ENCODE measurements at regions not wholly inside any gene's neighbourhood (a gene's known extent, or its start where the extent isn't known, plus 50 kb on each side); places are given as distances from the start of the nearest gene placed in this dataset.

GRCh38 chr6:92828788-92829187, 590.6 kb downstream of the EPHA7 start:
- H3K4me3 ChIP-seq (ENCODE audit: extremely low read depth in 1 of 4, insufficient read depth in 2 of 4, low read depth in 3 of 4, low read length in 4 of 4) = no peak overlapping the region
- H3K23ac ChIP-seq (ENCODE audit: insufficient read length) = no peak overlapping the region
- H2AFZ ChIP-seq (ENCODE audit: low read length) = no peak overlapping the region
- DNase-seq (ENCODE audit: low read depth in 1 of 2, low spot score in 2 of 2) (no peak), FAIRE-seq (no peak)
- H4K91ac ChIP-seq (replicated peaks; ENCODE audit: insufficient read length, low read length) = no peak overlapping the region
- no peaks in the 10 kb centered on the region for H3K23me2 ChIP-seq (ENCODE audit: low read depth, low read length)
- no peak overlapping the region for H2BK5ac ChIP-seq (ENCODE audit: low read depth, low read length)
- no peak overlapping the region for H4K8ac ChIP-seq (ENCODE audit: extremely low read depth, insufficient read depth, low read length)
- H3K4me1 ChIP-seq (replicated peaks in 1 of 4; ENCODE audit: control insufficient read depth in 3 of 4, insufficient read depth in 4 of 4, low read length in 3 of 4) = no peaks in the 10 kb centered on the region
- H3K4me2 ChIP-seq (ENCODE audit: insufficient read depth in 1 of 2, low read depth in 2 of 2, low read length in 2 of 2) = no peak overlapping the region
- 87% methylated on average over 1 of the region's 1 CpG; no CpG with 5 or more reads in 1 of the 2 experiments for WGBS, 2 experiments (ENCODE audit: extremely low coverage in 1 of 2, insufficient coverage in 1 of 2, insufficient read length in 1 of 2, insufficient replicate concordance in 2 of 2, low coverage in 1 of 2, low lambda C conversion rate in 2 of 2, missing lambda C conversion rate in 1 of 2)
- H3K18ac ChIP-seq (ENCODE audit: extremely low read depth, low read length) = no peak overlapping the region
- H3K9me3 ChIP-seq (ENCODE audit: insufficient read depth in 2 of 2, low read depth in 1 of 2, low read length in 1 of 2) = no peaks in the 10 kb centered on the region
- H2BK120ac ChIP-seq (replicated peaks; ENCODE audit: low read depth, low read length) = no peak overlapping the region
- no peaks in the 10 kb centered on the region for H3K36me3 ChIP-seq (ENCODE audit: control insufficient read depth in 2 of 4, insufficient read depth in 4 of 4, low read length in 3 of 4)
- no peak overlapping the region for H4K5ac ChIP-seq (ENCODE audit: insufficient read length, low read depth, low read length)
- H3K79me2 ChIP-seq (ENCODE audit: control insufficient read depth in 1 of 2, insufficient read depth in 2 of 2, low read length in 2 of 2) = no peaks in the 10 kb centered on the region
- POLR2A ChIA-PET (ENCODE audit: partially characterized antibody) = no interaction called here
- no peak overlapping the region for H3K14ac ChIP-seq (ENCODE audit: insufficient read length)
- H2BK20ac ChIP-seq (ENCODE audit: low read length) = no peak overlapping the region
- H4K20me1 ChIP-seq (replicated peaks in 1 of 2; ENCODE audit: control insufficient read depth in 1 of 2, insufficient read depth in 2 of 2, low read length in 2 of 2) = no peaks in the 10 kb centered on the region
- no peaks in the 10 kb centered on the region for H3K79me1 ChIP-seq (ENCODE audit: low read depth, low read length)
- H2BK15ac ChIP-seq (ENCODE audit: low read length) = no peak overlapping the region
- no peak overlapping the region for H3K4ac ChIP-seq (replicated peaks; ENCODE audit: insufficient read length, low read depth, low read length)
- no peak overlapping the region for H3K27ac ChIP-seq (ENCODE audit: low read depth, low read length)
- no peak overlapping the region for H3K56ac ChIP-seq (replicated peaks; ENCODE audit: insufficient read length, low read depth, low read length)
- CTCF ChIA-PET (ENCODE audit: partially characterized antibody) = interaction anchor here (1.2 kb wide), 1 partner anchor 18 kb away, joined by 3 read pairs; no protein-coding TSS in a partner anchor
- no peak overlapping the region for H2BK12ac ChIP-seq (ENCODE audit: low read depth, low read length)
- no peaks in the 10 kb centered on the region for H3K27me3 ChIP-seq (replicated peaks in 1 of 4; ENCODE audit: control insufficient read depth in 3 of 4, extremely low read depth in 1 of 4, insufficient read depth in 3 of 4, low read length in 3 of 4)
- H3K9ac ChIP-seq (replicated peaks in 1 of 4; ENCODE audit: extremely low read depth in 1 of 4, low read depth in 3 of 4, low read length in 3 of 4) = no peak overlapping the region
- H2AK5ac ChIP-seq (ENCODE audit: low read depth, low read length) = no peak overlapping the region
- TF ChIP-seq NRF1 (IDR thresholded peaks at IDR 0.05; ENCODE audit: low read depth, low read length) (no peak), GABPA (IDR thresholded peaks at IDR 0.05; ENCODE audit: borderline replicate concordance, insufficient read depth, low read length) (no peak), RBBP5 (IDR thresholded peaks at IDR 0.05; ENCODE audit: borderline replicate concordance, low read depth, low read length) (no peak), SP1 (IDR thresholded peaks at IDR 0.05; ENCODE audit: low read depth, low read length) (no peak), POLR2AphosphoS5 (IDR thresholded peaks at IDR 0.05; ENCODE audit: low read depth, low read length) (no peak), TEAD4 (IDR thresholded peaks at IDR 0.05; ENCODE audit: low read depth, low read length) (no peak), SIN3A (conservative IDR thresholded peaks at IDR 0.05 in 1 of 2, IDR thresholded peaks at IDR 0.05 in 1 of 2; ENCODE audit: low read depth in 1 of 2, low read length in 2 of 2) (no peak), ASH2L (IDR thresholded peaks at IDR 0.05; ENCODE audit: low read length) (no peak), USF2 (IDR thresholded peaks at IDR 0.05; ENCODE audit: low read length) (no peak), SIX5 (IDR thresholded peaks at IDR 0.05; ENCODE audit: low read depth, low read length) (no peak), SUZ12 (IDR thresholded peaks at IDR 0.05; ENCODE audit: low read length) (no peak), CBX5 (IDR thresholded peaks at IDR 0.05; ENCODE audit: low read depth, low read length) (no peak), PHF8 (conservative IDR thresholded peaks at IDR 0.05; ENCODE audit: low read depth, low read length) (no peak), POLR2A (IDR thresholded peaks at IDR 0.05; ENCODE audit: control extremely low read depth in 1 of 2, low read depth in 2 of 2, low read length in 2 of 2) (no peak), SIRT6 (IDR thresholded peaks at IDR 0.05; ENCODE audit: low read length) (no peak), CEBPB (IDR thresholded peaks at IDR 0.05; ENCODE audit: low read depth, low read length) (no peak)

Measured in H1 (cell line).